Rectal smooth muscle tissue (tissue), 1 donor: ENCODE measurements at regions not wholly inside any gene's neighbourhood (a gene's known extent, or its start where the extent isn't known, plus 50 kb on each side); places are given as distances from the start of the nearest gene placed in this dataset.
"Not testable (repeated sequence)": the region's sequence is repeated elsewhere in the genome, so short reads cannot be mapped to it uniquely, and the experiment has no call there.

Source experiments
- H3K27ac ChIP-seq: one replicate; pipeline ENCODE4 v1.7.0; 2013; ENCODE audit warnings: low read depth, low read length, inconsistent platforms
- H3K27me3 ChIP-seq: one replicate; pipeline ENCODE4 v1.7.0; 2013; ENCODE audit warnings: low read length; ENCODE audit not compliant: control insufficient read depth, insufficient read depth
- H3K36me3 ChIP-seq: one replicate; pipeline ENCODE4 v1.7.0; 2013; ENCODE audit warnings: low read length; ENCODE audit not compliant: control insufficient read depth, insufficient read depth
- H3K4me1 ChIP-seq: one replicate; pipeline ENCODE4 v1.7.0; 2013; ENCODE audit warnings: low read length; ENCODE audit not compliant: control insufficient read depth, insufficient read depth
- H3K4me3 ChIP-seq: one replicate; pipeline ENCODE4 v1.7.0; 2013; ENCODE audit warnings: low read length
- H3K9ac ChIP-seq: one replicate; pipeline ENCODE4 v1.7.0; 2013; ENCODE audit warnings: low read length

GRCh38 chr5:124877501-124878146 is 131.2 kb upstream of the ZNF608 start:
- H3K9ac ChIP-seq, result no peak overlapping the region
- H3K27ac ChIP-seq, result no peak overlapping the region
- no peak overlapping the region for H3K4me3 ChIP-seq
- H3K27me3 ChIP-seq, result no peaks in the 10 kb centered on the region
- no peaks in the 10 kb centered on the region for H3K4me1 ChIP-seq
- no peaks in the 10 kb centered on the region for H3K36me3 ChIP-seq

GRCh38 chr5:124878583-124879342 is 132.3 kb upstream of the ZNF608 start:
- Histone ChIP-seq H3K4me3 (no peak overlapping the region), H3K27ac (no peak overlapping the region), H3K4me1 (no peaks in the 10 kb centered on the region), H3K9ac (no peak overlapping the region), H3K27me3 (no peaks in the 10 kb centered on the region), H3K36me3 (no peaks in the 10 kb centered on the region)

DNA sequence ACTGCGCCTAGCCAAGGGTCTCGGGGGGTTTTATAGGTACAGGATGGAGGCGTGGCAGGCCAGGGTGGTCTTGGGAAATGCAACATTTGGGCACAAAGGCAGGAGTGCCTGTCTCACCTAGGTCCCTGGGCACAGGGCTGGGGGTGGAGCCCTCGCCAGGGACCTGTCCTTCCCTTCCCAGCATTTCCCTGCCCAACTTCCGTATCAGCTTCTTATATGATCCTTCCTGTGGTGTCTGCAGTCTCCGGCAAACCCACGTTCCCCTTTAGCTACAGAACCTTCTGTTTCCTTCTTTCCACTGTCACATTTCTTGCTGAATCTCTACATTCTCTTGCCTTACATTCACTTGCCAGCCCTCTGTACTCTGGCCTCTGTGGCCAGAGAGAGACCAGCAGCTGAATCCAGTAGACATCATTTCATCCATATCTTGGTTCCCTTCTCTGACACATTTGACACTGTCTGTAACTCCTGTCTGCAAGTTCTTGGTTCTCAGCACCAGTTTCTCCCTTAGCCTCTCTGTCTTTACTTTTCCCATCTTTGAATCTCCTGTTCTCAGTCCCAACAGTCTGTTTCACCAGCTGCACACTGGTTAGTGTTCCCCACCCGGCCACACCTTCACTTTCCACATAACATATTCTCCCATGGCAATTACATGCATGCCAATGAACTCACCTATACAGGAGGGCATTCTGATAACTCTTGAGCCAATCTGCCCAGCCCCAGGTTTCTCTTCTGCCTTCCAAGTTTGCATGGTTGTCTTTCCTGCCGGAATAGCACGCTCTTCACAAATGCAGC is 134.7 kb upstream of the ZNF608 start:
- Histone ChIP-seq H3K9ac (no peak overlapping the region), H3K27me3 (no peaks in the 10 kb centered on the region), H3K4me3 (no peak overlapping the region), H3K27ac (no peak overlapping the region), H3K36me3 (no peaks in the 10 kb centered on the region), H3K4me1 (no peaks in the 10 kb centered on the region)

DNA sequence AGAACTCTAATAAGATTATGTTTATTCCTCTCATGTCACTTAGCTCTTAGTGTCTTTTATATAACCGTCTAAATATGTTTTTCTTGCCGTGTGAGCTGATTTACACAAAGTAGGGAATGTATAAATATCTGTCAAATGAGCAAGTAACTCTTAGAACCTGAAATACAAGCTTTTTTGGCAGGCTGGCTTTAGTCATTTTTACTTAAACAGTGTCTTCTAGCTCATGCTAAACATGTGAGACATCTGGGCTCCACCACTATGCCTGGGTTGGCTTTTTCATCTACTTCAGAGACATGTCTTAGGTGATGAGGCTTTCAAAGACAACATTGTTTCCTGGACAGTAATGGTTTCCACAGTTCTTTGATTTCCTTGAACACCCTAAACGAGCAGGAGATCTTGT is 137.2 kb upstream of the ZNF608 start:
- Histone ChIP-seq H3K9ac (no peak overlapping the region), H3K27me3 (no peaks in the 10 kb centered on the region), H3K4me1 (no peaks in the 10 kb centered on the region), H3K4me3 (no peak overlapping the region), H3K27ac (no peak overlapping the region), H3K36me3 (no peaks in the 10 kb centered on the region)

GRCh38 chr5:124884114-124884513 is 137.7 kb upstream of the ZNF608 start:
- Histone ChIP-seq H3K27me3 (no peaks in the 10 kb centered on the region), H3K4me1 (no peaks in the 10 kb centered on the region), H3K9ac (no peak overlapping the region), H3K36me3 (no peaks in the 10 kb centered on the region), H3K27ac (no peak overlapping the region), H3K4me3 (no peak overlapping the region)

GRCh38 chr5:124885490-124885889 is 139.1 kb upstream of the ZNF608 start:
- Histone ChIP-seq H3K27ac (no peak overlapping the region), H3K9ac (no peak overlapping the region), H3K27me3 (no peaks in the 10 kb centered on the region), H3K4me1 (no peaks in the 10 kb centered on the region), H3K36me3 (no peaks in the 10 kb centered on the region), H3K4me3 (no peak overlapping the region)

DNA sequence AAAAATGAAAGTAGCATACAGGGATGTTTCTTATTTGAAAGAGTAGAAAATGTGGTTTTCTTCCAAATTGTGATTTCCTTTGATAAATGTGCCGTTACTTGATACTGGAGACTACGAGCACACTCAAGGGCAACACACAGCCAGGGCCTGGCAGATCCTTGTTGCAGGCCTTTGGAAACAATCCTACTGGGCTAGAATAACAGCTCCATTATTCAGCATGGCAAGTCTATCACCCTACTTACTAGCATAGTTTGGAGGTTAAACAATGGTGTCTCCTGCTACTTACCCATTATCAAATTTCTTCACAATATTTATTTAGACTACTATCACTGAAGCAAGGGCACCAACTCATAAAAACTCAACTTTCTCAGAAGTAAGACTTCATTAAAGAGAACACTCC is 140.8 kb upstream of the ZNF608 start:
- no peak overlapping the region for H3K4me3 ChIP-seq
- H3K4me1 ChIP-seq, result no peaks in the 10 kb centered on the region
- H3K27me3 ChIP-seq, result no peaks in the 10 kb centered on the region
- no peak overlapping the region for H3K9ac ChIP-seq
- no peaks in the 10 kb centered on the region for H3K36me3 ChIP-seq
- H3K27ac ChIP-seq, result no peak overlapping the region

DNA sequence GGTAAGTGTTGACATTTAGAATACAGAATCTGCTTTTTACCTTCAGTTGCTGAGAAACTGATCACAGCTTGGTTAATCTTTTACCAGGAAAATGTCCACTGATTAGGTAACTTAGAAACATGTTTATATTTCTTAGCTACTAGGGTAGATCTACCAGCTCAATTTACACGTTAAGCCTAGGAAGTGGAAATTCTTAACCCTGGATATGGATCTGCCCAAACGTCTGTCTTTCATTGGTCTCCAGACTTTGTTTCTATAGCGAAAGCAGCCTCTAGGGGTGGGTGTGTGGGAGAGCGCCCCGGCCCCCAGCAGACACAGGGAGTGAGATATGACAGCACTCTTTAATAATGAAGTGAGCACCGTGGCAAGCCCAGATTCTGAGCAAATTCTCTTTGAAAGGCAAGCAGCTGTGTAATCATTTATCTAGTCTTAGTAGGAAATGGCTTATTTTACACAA is 141.6 kb upstream of the ZNF608 start:
- no peaks in the 10 kb centered on the region for H3K4me1 ChIP-seq
- no peaks in the 10 kb centered on the region for H3K36me3 ChIP-seq
- H3K9ac ChIP-seq, result no peak overlapping the region
- H3K27ac ChIP-seq, result no peak overlapping the region
- no peak overlapping the region for H3K4me3 ChIP-seq
- no peaks in the 10 kb centered on the region for H3K27me3 ChIP-seq

DNA sequence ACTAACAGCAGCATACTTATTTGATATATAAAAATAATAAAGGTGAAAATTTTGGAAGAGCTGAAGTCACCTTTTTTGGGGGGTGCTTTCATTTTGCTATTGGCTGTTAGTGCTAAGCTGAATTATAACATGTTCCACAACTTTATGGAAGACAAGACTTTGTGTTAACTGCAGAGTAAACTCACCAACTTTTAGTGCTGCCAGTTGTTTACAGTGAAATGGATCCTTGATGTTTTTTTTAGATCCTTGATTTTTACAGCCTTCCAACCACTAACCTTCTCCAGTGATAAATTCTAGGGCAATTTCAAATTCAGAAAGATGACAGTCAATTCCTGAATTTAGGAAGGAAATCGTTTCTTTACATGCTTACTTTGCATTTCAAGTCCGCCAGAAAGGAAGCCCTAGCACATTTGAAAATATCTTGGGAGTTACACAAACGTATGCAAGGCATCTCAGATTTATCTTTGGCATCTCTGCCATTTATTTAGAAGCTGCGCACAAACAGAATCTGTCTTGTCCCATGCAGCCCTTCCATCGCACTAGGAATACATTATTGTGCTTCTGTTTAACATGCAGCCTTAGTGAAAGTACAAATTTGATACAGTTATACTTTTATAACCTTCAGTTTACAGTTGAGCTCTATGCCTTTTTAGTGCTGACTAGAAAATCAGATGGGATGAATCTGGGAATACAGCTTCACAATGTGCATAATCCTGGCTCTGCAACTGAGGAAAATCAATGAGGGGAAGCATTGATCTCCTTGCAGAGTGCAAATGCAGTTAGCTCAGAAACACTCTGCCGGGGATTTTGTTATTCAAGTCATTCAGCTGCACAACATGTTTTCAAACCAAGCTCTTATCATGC is 142.4 kb upstream of the ZNF608 start:
- no peak overlapping the region for H3K4me3 ChIP-seq
- H3K27ac ChIP-seq, result no peak overlapping the region
- H3K9ac ChIP-seq, result no peak overlapping the region
- H3K4me1 ChIP-seq, result no peaks in the 10 kb centered on the region
- H3K36me3 ChIP-seq, result no peaks in the 10 kb centered on the region
- H3K27me3 ChIP-seq, result no peaks in the 10 kb centered on the region

- H3K4me1 ChIP-seq, result no peaks in the 10 kb centered on the region
- H3K27ac ChIP-seq, result no peak overlapping the region
- H3K36me3 ChIP-seq, result no peaks in the 10 kb centered on the region
- no peak overlapping the region for H3K4me3 ChIP-seq
- no peak overlapping the region for H3K9ac ChIP-seq
- H3K27me3 ChIP-seq, result no peaks in the 10 kb centered on the region
Observed at GRCh38 chr5:124889486-124889825, 143.0 kb upstream of the ZNF608 start.

DNA sequence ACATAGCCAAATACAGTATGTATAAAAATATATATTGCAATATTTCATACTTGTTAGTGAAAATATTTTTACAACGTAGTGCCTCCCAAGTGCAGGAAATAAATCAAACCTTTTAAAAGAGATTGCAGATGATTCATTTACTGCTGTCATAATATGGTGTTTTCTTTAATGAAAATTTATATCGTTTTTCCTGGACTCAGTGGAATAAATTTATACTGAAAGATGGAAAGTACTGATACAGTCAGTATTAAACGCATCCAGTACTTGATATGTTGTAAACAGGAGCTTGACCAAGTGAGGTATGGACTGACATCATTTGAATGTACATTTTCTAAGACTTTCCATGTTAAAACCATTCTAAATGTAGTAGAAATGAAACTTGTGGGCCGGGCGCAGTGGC is 143.4 kb upstream of the ZNF608 start:
- H3K27me3 ChIP-seq, result no peaks in the 10 kb centered on the region
- no peak overlapping the region for H3K9ac ChIP-seq
- no peaks in the 10 kb centered on the region for H3K36me3 ChIP-seq
- H3K4me3 ChIP-seq, result no peak overlapping the region
- H3K27ac ChIP-seq, result no peak overlapping the region
- no peaks in the 10 kb centered on the region for H3K4me1 ChIP-seq

- H3K36me3 ChIP-seq, H3K27ac ChIP-seq, H3K4me3 ChIP-seq, H3K4me1 ChIP-seq, H3K9ac ChIP-seq, H3K27me3 ChIP-seq: not testable (repeated sequence)
Observed at GRCh38 chr5:124890442-124890841, 144.0 kb upstream of the ZNF608 start.
